HCT116 (cell line): ENCODE measurements at regions not wholly inside any gene's neighbourhood (a gene's known extent, or its start where the extent isn't known, plus 50 kb on each side); places are given as distances from the start of the nearest gene placed in this dataset.

ENCODE experiments used
- CEBPB ChIP-seq: IDR thresholded peaks from 2 replicates; pipeline ENCODE4 v1.6.1; 2012; ENCODE audit warnings: low read depth
- EZH2 ChIP-seq: fragments of 200-600 bp; sonication (generic); IDR thresholded peaks from 2 replicates; pipeline ENCODE4 v1.6.1; 2017; ENCODE audit warnings: antibody characterized with exemption, mixed run types
- POLR2AphosphoS5 ChIP-seq: IDR thresholded peaks from 2 replicates; pipeline ENCODE4 v1.6.1; 2011; ENCODE audit warnings: mild to moderate bottlenecking, low read depth, low read length, moderate library complexity
- RAD21 ChIP-seq: IDR thresholded peaks from 2 replicates; pipeline ENCODE4 v1.6.1; 2012; ENCODE audit warnings: low read depth, mild to moderate bottlenecking
- TF ChIP-seq, protein P1 (sequence below): IDR thresholded peaks from 2 replicates; pipeline ENCODE4 v1.6.1; 2012; ENCODE audit warnings: low read depth
- TF ChIP-seq, protein P2 (sequence below), 3 experiments: fragments of 200-600 bp in 1 of 3; sonication (generic) in 1 of 3; IDR thresholded peaks in 2 of 3; conservative IDR thresholded peaks in 1 of 3; 2 replicates each; pipeline ENCODE4 v1.5.1; 2012 to 2017; ENCODE audit warnings: low read depth in 2 of 3, low read length in 2 of 3, antibody characterized with exemption in 1 of 3, borderline replicate concordance in 1 of 3, control low read depth in 1 of 3, mild to moderate bottlenecking in 1 of 3, mixed read lengths in 1 of 3, mixed run types in 1 of 3, moderate library complexity in 1 of 3; ENCODE audit not compliant: insufficient read depth in 1 of 3
- TF ChIP-seq, protein P3 (sequence below): IDR thresholded peaks from 2 replicates; pipeline ENCODE4 v1.6.1; 2012

DNA sequence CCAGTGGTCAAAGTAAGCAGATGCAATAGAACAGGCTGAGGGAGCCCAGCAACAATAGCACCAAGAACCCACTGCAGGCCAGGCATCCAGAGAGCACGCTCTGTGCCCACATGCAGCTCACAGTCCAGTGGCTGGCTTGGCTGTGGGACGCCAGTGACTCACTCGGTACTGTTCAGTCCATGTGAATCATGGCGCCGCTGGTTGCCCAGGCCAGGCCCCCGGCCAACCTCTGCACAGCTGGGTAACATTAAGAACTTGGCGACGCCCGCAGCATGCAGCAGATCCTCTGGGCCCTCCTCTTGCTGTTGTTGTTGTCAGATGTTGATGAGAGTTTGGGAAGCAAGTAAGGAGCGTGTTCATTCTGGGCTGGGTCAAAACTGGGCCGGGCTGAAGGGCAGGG lies 60.5 kb downstream of the MSX1 start:
- TF ChIP-seq POLR2AphosphoS5, result no peak
- no peak for TF ChIP-seq RAD21
- TF ChIP-seq, protein P1, sequence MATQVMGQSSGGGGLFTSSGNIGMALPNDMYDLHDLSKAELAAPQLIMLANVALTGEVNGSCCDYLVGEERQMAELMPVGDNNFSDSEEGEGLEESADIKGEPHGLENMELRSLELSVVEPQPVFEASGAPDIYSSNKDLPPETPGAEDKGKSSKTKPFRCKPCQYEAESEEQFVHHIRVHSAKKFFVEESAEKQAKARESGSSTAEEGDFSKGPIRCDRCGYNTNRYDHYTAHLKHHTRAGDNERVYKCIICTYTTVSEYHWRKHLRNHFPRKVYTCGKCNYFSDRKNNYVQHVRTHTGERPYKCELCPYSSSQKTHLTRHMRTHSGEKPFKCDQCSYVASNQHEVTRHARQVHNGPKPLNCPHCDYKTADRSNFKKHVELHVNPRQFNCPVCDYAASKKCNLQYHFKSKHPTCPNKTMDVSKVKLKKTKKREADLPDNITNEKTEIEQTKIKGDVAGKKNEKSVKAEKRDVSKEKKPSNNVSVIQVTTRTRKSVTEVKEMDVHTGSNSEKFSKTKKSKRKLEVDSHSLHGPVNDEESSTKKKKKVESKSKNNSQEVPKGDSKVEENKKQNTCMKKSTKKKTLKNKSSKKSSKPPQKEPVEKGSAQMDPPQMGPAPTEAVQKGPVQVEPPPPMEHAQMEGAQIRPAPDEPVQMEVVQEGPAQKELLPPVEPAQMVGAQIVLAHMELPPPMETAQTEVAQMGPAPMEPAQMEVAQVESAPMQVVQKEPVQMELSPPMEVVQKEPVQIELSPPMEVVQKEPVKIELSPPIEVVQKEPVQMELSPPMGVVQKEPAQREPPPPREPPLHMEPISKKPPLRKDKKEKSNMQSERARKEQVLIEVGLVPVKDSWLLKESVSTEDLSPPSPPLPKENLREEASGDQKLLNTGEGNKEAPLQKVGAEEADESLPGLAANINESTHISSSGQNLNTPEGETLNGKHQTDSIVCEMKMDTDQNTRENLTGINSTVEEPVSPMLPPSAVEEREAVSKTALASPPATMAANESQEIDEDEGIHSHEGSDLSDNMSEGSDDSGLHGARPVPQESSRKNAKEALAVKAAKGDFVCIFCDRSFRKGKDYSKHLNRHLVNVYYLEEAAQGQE, result no peak
- TF ChIP-seq CEBPB, result no peak
- TF ChIP-seq, protein P2, sequence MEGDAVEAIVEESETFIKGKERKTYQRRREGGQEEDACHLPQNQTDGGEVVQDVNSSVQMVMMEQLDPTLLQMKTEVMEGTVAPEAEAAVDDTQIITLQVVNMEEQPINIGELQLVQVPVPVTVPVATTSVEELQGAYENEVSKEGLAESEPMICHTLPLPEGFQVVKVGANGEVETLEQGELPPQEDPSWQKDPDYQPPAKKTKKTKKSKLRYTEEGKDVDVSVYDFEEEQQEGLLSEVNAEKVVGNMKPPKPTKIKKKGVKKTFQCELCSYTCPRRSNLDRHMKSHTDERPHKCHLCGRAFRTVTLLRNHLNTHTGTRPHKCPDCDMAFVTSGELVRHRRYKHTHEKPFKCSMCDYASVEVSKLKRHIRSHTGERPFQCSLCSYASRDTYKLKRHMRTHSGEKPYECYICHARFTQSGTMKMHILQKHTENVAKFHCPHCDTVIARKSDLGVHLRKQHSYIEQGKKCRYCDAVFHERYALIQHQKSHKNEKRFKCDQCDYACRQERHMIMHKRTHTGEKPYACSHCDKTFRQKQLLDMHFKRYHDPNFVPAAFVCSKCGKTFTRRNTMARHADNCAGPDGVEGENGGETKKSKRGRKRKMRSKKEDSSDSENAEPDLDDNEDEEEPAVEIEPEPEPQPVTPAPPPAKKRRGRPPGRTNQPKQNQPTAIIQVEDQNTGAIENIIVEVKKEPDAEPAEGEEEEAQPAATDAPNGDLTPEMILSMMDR (IDR thresholded peaks at IDR 0.05 in 2 of 3, conservative IDR thresholded peaks at IDR 0.05 in 1 of 3; ENCODE audit: borderline replicate concordance in 1 of 3, insufficient read depth in 1 of 3, low read depth in 2 of 3, low read length in 2 of 3), result no peak
- no peak for TF ChIP-seq EZH2
- TF ChIP-seq, protein P3, sequence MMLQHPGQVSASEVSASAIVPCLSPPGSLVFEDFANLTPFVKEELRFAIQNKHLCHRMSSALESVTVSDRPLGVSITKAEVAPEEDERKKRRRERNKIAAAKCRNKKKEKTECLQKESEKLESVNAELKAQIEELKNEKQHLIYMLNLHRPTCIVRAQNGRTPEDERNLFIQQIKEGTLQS, result no peak
